H9 (cell line): ENCODE measurements at regions not wholly inside any gene's neighbourhood (a gene's known extent, or its start where the extent isn't known, plus 50 kb on each side); places are given as distances from the start of the nearest gene placed in this dataset.

Experiments
- DNase-seq: peaks from one replicate; pipeline ENCODE4 v3.0.0-alpha.2; 2017
- H2AFZ ChIP-seq: one replicate; pipeline ENCODE4 v1.6.1; 2013; ENCODE audit warnings: mild to moderate bottlenecking, low read length, control low read depth, moderate library complexity
- H2AK5ac ChIP-seq: 2 replicates; pipeline ENCODE4 v1.6.1; 2013; ENCODE audit warnings: low read length, control low read depth, mixed read lengths; ENCODE audit not compliant: insufficient read length
- H2BK120ac ChIP-seq: one replicate; pipeline ENCODE4 v1.6.1; 2013; ENCODE audit warnings: low read depth, mild to moderate bottlenecking, low read length, control low read depth, inconsistent platforms; ENCODE audit not compliant: poor library complexity, severe bottlenecking
- H2BK12ac ChIP-seq: 2 replicates; pipeline ENCODE4 v1.6.1; 2013; ENCODE audit warnings: low read length, control low read depth, mixed read lengths, low read depth; ENCODE audit not compliant: insufficient read length
- H2BK15ac ChIP-seq: 2 replicates; pipeline ENCODE4 v1.6.1; 2013; ENCODE audit warnings: low read depth, low read length, control low read depth
- H2BK20ac ChIP-seq: one replicate; pipeline ENCODE4 v1.6.1; 2013; ENCODE audit warnings: low read depth, mild to moderate bottlenecking, low read length, control low read depth, inconsistent platforms; ENCODE audit not compliant: poor library complexity, severe bottlenecking
- H2BK5ac ChIP-seq: 2 replicates; pipeline ENCODE4 v1.6.1; 2013; ENCODE audit warnings: low read length, control low read depth, mixed read lengths; ENCODE audit not compliant: insufficient read length
- H3K14ac ChIP-seq: 2 replicates; pipeline ENCODE4 v1.6.1; 2013; ENCODE audit warnings: low read length, control low read depth; ENCODE audit not compliant: insufficient read depth
- H3K18ac ChIP-seq: 2 replicates; pipeline ENCODE4 v1.6.1; 2013; ENCODE audit warnings: low read depth, mild to moderate bottlenecking, mixed read lengths, low read length, control low read depth; ENCODE audit not compliant: insufficient read length
- H3K23ac ChIP-seq: 2 replicates; pipeline ENCODE4 v1.6.1; 2013; ENCODE audit warnings: low read length, control low read depth, mixed read lengths, low read depth; ENCODE audit not compliant: insufficient read length
- H3K23me2 ChIP-seq: 2 replicates; pipeline ENCODE4 v1.6.1; 2013; ENCODE audit warnings: low read depth, mild to moderate bottlenecking, mixed read lengths, low read length, control low read depth; ENCODE audit not compliant: insufficient read length, poor library complexity, severe bottlenecking
- H3K27ac ChIP-seq: 2 replicates; pipeline ENCODE4 v1.5.1; 2013; ENCODE audit warnings: low read length, control low read depth, mixed read lengths, low read depth; ENCODE audit not compliant: insufficient read length
- H3K27me3 ChIP-seq: 2 replicates; pipeline ENCODE4 v1.6.1; 2013; ENCODE audit warnings: low read length, control low read depth, inconsistent platforms; ENCODE audit not compliant: insufficient read depth
- H3K4ac ChIP-seq: 2 replicates; pipeline ENCODE4 v1.6.1; 2013; ENCODE audit warnings: low read depth, mild to moderate bottlenecking, control low read depth, inconsistent platforms, low read length, moderate library complexity
- H3K4me1 ChIP-seq: 2 replicates; pipeline ENCODE4 v1.6.1; 2013; ENCODE audit warnings: low read length, control low read depth, inconsistent platforms; ENCODE audit not compliant: insufficient read depth
- H3K4me2 ChIP-seq: 2 replicates; pipeline ENCODE4 v1.6.1; 2013; ENCODE audit warnings: low read length, control low read depth, mixed read lengths; ENCODE audit not compliant: insufficient read length, insufficient read depth
- H3K56ac ChIP-seq: 2 replicates; pipeline ENCODE4 v1.6.1; 2013; ENCODE audit warnings: low read depth, mild to moderate bottlenecking, mixed read lengths, low read length, control low read depth; ENCODE audit not compliant: insufficient read length
- H3K79me1 ChIP-seq: 2 replicates; pipeline ENCODE4 v1.6.1; 2013; ENCODE audit warnings: low read depth, mild to moderate bottlenecking, moderate library complexity, low read length, control low read depth, inconsistent platforms; ENCODE audit not compliant: insufficient read depth, poor library complexity, severe bottlenecking
- H3K79me2 ChIP-seq: 2 replicates; pipeline ENCODE4 v1.6.1; 2013; ENCODE audit warnings: low read length, control low read depth, inconsistent platforms; ENCODE audit not compliant: insufficient read depth
- H3K9ac ChIP-seq: 2 replicates; pipeline ENCODE4 v1.6.1; 2013; ENCODE audit warnings: low read length, control low read depth, mixed read lengths; ENCODE audit not compliant: insufficient read length; ENCODE audit errors: extremely low read depth
- H3K9me3 ChIP-seq: one replicate; pipeline ENCODE4 v1.6.1; 2013; ENCODE audit warnings: low read depth, low read length, inconsistent platforms; ENCODE audit not compliant: control insufficient read depth
- H3T11ph ChIP-seq: one replicate; pipeline ENCODE4 v1.6.1; 2013; ENCODE audit warnings: mild to moderate bottlenecking, low read length, control low read depth, inconsistent platforms
- H4K20me1 ChIP-seq: one replicate; pipeline ENCODE4 v1.6.1; 2013; ENCODE audit not compliant: control insufficient read depth, insufficient read length, insufficient read depth
- H4K5ac ChIP-seq: 2 replicates; pipeline ENCODE4 v1.6.1; 2013; ENCODE audit warnings: low read depth, mild to moderate bottlenecking, mixed read lengths, low read length, control low read depth; ENCODE audit not compliant: insufficient read length
- H4K8ac ChIP-seq: replicated peaks from 2 replicates; pipeline ENCODE4 v1.6.1; 2013; ENCODE audit warnings: low read length, control low read depth, mixed read lengths, low read depth; ENCODE audit not compliant: insufficient read length
- H4K91ac ChIP-seq: 2 replicates; pipeline ENCODE4 v1.6.1; 2013; ENCODE audit warnings: low read depth, mild to moderate bottlenecking, moderate library complexity, mixed read lengths, low read length, control low read depth; ENCODE audit not compliant: insufficient read length
- H3K27ac Mint-ChIP-seq, 3 experiments: 2 replicates in 2 of 3; 3 replicates in 1 of 3; pipeline ENCODE4 v1.8.0; 2020 to 2021; ENCODE audit warnings: mixed read lengths in 3 of 3, mild to moderate bottlenecking in 1 of 3, moderate library complexity in 1 of 3
- H3K27me3 Mint-ChIP-seq: 2 replicates; pipeline ENCODE4 v1.8.0; 2021; ENCODE audit warnings: low read depth, mild to moderate bottlenecking, moderate library complexity, mixed read lengths
- H3K36me3 Mint-ChIP-seq, 3 experiments: 2 replicates in 2 of 3; 3 replicates in 1 of 3; pipeline ENCODE4 v1.8.0; 2020 to 2021; ENCODE audit warnings: low read depth in 3 of 3, mixed read lengths in 3 of 3; ENCODE audit not compliant: insufficient read depth in 1 of 3
- H3K4me1 Mint-ChIP-seq, 2 experiments: 2 replicates each; pipeline ENCODE4 v1.8.0; 2020; ENCODE audit warnings: mixed read lengths in 2 of 2
- H3K4me3 Mint-ChIP-seq, 2 experiments: 2 replicates in 1 of 2; 3 replicates in 1 of 2; pipeline ENCODE4 v1.8.0; 2020 to 2021; ENCODE audit warnings: mild to moderate bottlenecking in 2 of 2, mixed read lengths in 2 of 2, moderate library complexity in 1 of 2
- H3K9me3 Mint-ChIP-seq, 2 experiments: 2 replicates in 1 of 2; 3 replicates in 1 of 2; pipeline ENCODE4 v1.8.0; 2020; ENCODE audit warnings: mild to moderate bottlenecking in 2 of 2, mixed read lengths in 2 of 2, moderate library complexity in 1 of 2
- WGBS: extraction: QIAGEN DNeasy Blood & Tissue Kit; methylation state at CpG from one replicate; pipeline ENCODE4 v1.1.7; 2013; ENCODE audit warnings: missing lambda C conversion rate, low lambda C conversion rate, mixed read lengths; ENCODE audit not compliant: insufficient read length; ENCODE audit errors: extremely low coverage; 5-methylcytosine and 5-hydroxymethylcytosine counted together
- TF ChIP-seq, protein P1 (sequence below): fragments of 200-600 bp; sonication (generic); conservative IDR thresholded peaks from 3 replicates; pipeline ENCODE4 v1.8.0; 2021; ENCODE audit warnings: antibody characterized with exemption, mild to moderate bottlenecking

DNA sequence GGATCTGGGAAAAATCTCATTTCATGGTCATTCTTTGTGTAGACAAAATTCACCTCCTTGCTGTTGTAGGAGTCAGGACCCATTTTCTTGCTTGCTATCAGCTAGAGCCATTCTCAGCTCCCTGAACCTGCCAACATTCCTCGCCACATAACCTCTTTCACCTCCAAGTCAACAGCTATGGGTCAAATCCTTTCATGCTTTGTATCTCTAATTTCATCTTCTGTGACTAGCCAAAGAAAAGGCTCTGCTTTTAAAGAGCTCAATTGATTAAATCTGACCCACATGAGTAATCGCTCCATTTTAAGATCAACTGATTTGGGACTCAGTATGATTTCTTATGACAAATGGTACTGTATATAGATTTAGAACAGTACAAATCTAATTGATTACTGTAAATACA is 89.2 kb upstream of the FOXG1 start:
- H3K4me2 ChIP-seq, result no peak overlapping the region
- TF ChIP-seq, protein P1, sequence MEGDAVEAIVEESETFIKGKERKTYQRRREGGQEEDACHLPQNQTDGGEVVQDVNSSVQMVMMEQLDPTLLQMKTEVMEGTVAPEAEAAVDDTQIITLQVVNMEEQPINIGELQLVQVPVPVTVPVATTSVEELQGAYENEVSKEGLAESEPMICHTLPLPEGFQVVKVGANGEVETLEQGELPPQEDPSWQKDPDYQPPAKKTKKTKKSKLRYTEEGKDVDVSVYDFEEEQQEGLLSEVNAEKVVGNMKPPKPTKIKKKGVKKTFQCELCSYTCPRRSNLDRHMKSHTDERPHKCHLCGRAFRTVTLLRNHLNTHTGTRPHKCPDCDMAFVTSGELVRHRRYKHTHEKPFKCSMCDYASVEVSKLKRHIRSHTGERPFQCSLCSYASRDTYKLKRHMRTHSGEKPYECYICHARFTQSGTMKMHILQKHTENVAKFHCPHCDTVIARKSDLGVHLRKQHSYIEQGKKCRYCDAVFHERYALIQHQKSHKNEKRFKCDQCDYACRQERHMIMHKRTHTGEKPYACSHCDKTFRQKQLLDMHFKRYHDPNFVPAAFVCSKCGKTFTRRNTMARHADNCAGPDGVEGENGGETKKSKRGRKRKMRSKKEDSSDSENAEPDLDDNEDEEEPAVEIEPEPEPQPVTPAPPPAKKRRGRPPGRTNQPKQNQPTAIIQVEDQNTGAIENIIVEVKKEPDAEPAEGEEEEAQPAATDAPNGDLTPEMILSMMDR, result no peak
- H3K56ac ChIP-seq, result no peak overlapping the region
- H3K27ac Mint-ChIP-seq, result no peak overlapping the region
- H3K4me1 ChIP-seq, result no peaks in the 10 kb centered on the region
- H3K79me2 ChIP-seq, result no peaks in the 10 kb centered on the region
- no peak overlapping the region for H4K5ac ChIP-seq
- H2BK120ac ChIP-seq, result no peak overlapping the region
- H3K27me3 ChIP-seq, result no peaks in the 10 kb centered on the region
- H2BK15ac ChIP-seq, result no peak overlapping the region
- no peak overlapping the region for H2BK5ac ChIP-seq
- H4K20me1 ChIP-seq, result no peaks in the 10 kb centered on the region
- no peak overlapping the region for H2BK12ac ChIP-seq
- no peak overlapping the region for H4K8ac ChIP-seq
- H3K4ac ChIP-seq, result no peak overlapping the region
- no peaks in the 10 kb centered on the region; a peak in 1 of 7 replicates for H3K36me3 Mint-ChIP-seq
- H2AK5ac ChIP-seq, result no peak overlapping the region
- H3K9me3 Mint-ChIP-seq, result no peaks in the 10 kb centered on the region; a peak in 1 of 5 replicates
- no peak overlapping the region for H3K9ac ChIP-seq
- no CpG with 5 or more reads among the region's 2 CpGs for WGBS
- no peak overlapping the region for H3K27ac ChIP-seq
- H3K4me1 Mint-ChIP-seq, result peaks cover 0 to 4% of the 10 kb centered on the region in 2 experiments; a peak in 1 of 4 replicates
- H3K9me3 ChIP-seq, result no peaks in the 10 kb centered on the region
- H2AFZ ChIP-seq, result no peak overlapping the region
- H3K18ac ChIP-seq, result no peak overlapping the region
- H4K91ac ChIP-seq, result no peak overlapping the region
- H3K14ac ChIP-seq, result no peak overlapping the region
- no peaks in the 10 kb centered on the region for H3K79me1 ChIP-seq
- no peak for DNase-seq
- H2BK20ac ChIP-seq, result no peak overlapping the region
- H3K4me3 Mint-ChIP-seq, result no peak overlapping the region
- H3K23me2 ChIP-seq, result no peaks in the 10 kb centered on the region
- H3T11ph ChIP-seq, result no peak overlapping the region
- no peak overlapping the region for H3K23ac ChIP-seq
- no peaks in the 10 kb centered on the region for H3K27me3 Mint-ChIP-seq
